K562 (cell line): ENCODE measurements at regions not wholly inside any gene's neighbourhood (a gene's known extent, or its start where the extent isn't known, plus 50 kb on each side); places are given as distances from the start of the nearest gene placed in this dataset.

Experiments
- BCOR ChIP-seq: fragments of 450-650 bp; IDR thresholded peaks from 2 replicates; pipeline ENCODE4 v1.6.1; 2016
- BDP1 ChIP-seq: IDR thresholded peaks from 3 replicates; pipeline ENCODE4 v1.6.1; 2011; ENCODE audit not compliant: insufficient read length, insufficient read depth
- BRF1 ChIP-seq: IDR thresholded peaks from 3 replicates; pipeline ENCODE4 v1.6.1; 2011; ENCODE audit warnings: borderline replicate concordance, mild to moderate bottlenecking; ENCODE audit not compliant: insufficient read length; ENCODE audit errors: extremely low read depth
- CCNT2 ChIP-seq: IDR thresholded peaks from 2 replicates; pipeline ENCODE4 v1.6.1; 2011; ENCODE audit warnings: borderline replicate concordance, low read depth, mild to moderate bottlenecking, moderate library complexity, mixed read lengths, low read length; ENCODE audit not compliant: insufficient read length; ENCODE audit errors: extremely low read depth
- CHD2 ChIP-seq: IDR thresholded peaks from 2 replicates; pipeline ENCODE4 v1.6.1; 2011; ENCODE audit warnings: low read depth, low read length
- CREBBP ChIP-seq: IDR thresholded peaks from one replicate; pipeline ENCODE4 v1.6.1; 2012; ENCODE audit warnings: low read depth, mild to moderate bottlenecking, control low read depth, inconsistent platforms, low read length
- CTCF ChIP-seq, 3 experiments: IDR thresholded peaks in 2 of 3; conservative IDR thresholded peaks in 1 of 3; 2 replicates each; pipeline ENCODE4 v1.5.1; 2011 to 2012; ENCODE audit warnings: low read length in 3 of 3, mild to moderate bottlenecking in 3 of 3, control low read depth in 2 of 3, improper control_type of control experiment in 1 of 3, inconsistent platforms in 1 of 3, low read depth in 1 of 3, mixed read lengths in 1 of 3, moderate library complexity in 1 of 3; ENCODE audit not compliant: insufficient read depth in 2 of 3
- EGR1 ChIP-seq: fragments of 450-650 bp; conservative IDR thresholded peaks from 2 replicates; pipeline ENCODE4 v1.6.1; 2017; ENCODE audit warnings: mild to moderate bottlenecking
- ETV1 ChIP-seq: fragments of 450-650 bp; conservative IDR thresholded peaks from 2 replicates; pipeline ENCODE4 v1.6.1; 2016; ENCODE audit warnings: missing genetic modification characterization, control low read depth, low read depth, missing compliant biosample characterization
- FOXK2 ChIP-seq, 2 experiments: fragments of 450-650 bp; IDR thresholded peaks in 1 of 2; conservative IDR thresholded peaks in 1 of 2; 2 replicates each; pipeline ENCODE4 v1.6.1; 2016; ENCODE audit warnings: low read depth in 2 of 2, mild to moderate bottlenecking in 1 of 2
- MYBL2 ChIP-seq, 2 experiments: fragments of 450-650 bp in 1 of 2; sonication (generic) in 1 of 2; formaldehyde crosslinking in 1 of 2; IDR thresholded peaks; 2 replicates each; pipeline versions ENCODE4 v1.6.1 to v1.8.1; 2017 to 2022; ENCODE audit warnings: borderline replicate concordance in 1 of 2, inconsistent platforms in 1 of 2, low read depth in 1 of 2, mild to moderate bottlenecking in 1 of 2, missing genetic modification reagents in 1 of 2, moderate library complexity in 1 of 2
- NFE2L1 ChIP-seq: fragments of 450-650 bp; IDR thresholded peaks from 2 replicates; pipeline ENCODE4 v1.6.1; 2016; ENCODE audit warnings: missing genetic modification characterization, low read depth, mild to moderate bottlenecking, missing compliant biosample characterization, moderate library complexity, borderline replicate concordance
- NR2C2 ChIP-seq, 2 experiments: fragments of 200-800 bp in 1 of 2; sonication (Bioruptor generic) in 1 of 2; sonication (generic) in 1 of 2; formaldehyde crosslinking in 1 of 2; IDR thresholded peaks; 2 replicates each; pipeline versions ENCODE4 v1.6.1 to v1.8.0; 2016 to 2022; ENCODE audit warnings: mild to moderate bottlenecking in 1 of 2, missing compliant biosample characterization in 1 of 2, missing genetic modification characterization in 1 of 2, missing genetic modification reagents in 1 of 2
- SAFB ChIP-seq: fragments of 200-400 bp; formaldehyde crosslinking; IDR thresholded peaks from 2 replicates; pipeline ENCODE4 v1.6.1; 2017; ENCODE audit warnings: low read depth, low read length, borderline replicate concordance
- ZNF431 ChIP-seq: sonication (generic); formaldehyde crosslinking; IDR thresholded peaks from 2 replicates; pipeline ENCODE4 v1.8.0; 2022; ENCODE audit warnings: mild to moderate bottlenecking, missing genetic modification reagents
- TF ChIP-seq, protein P1 (sequence below), 2 experiments: fragments of 450-650 bp; conservative IDR thresholded peaks; 2 replicates each; pipeline ENCODE4 v1.6.1; 2017; ENCODE audit warnings: mild to moderate bottlenecking in 2 of 2, moderate library complexity in 2 of 2
- TF ChIP-seq, protein P2 (sequence below): sonication (generic); formaldehyde crosslinking; IDR thresholded peaks from 2 replicates; pipeline ENCODE4 v1.5.0; 2020; ENCODE audit warnings: missing genetic modification reagents
- TF ChIP-seq, protein P3 (sequence below): fragments of 450-650 bp; formaldehyde crosslinking; IDR thresholded peaks from 2 replicates; pipeline ENCODE4 v1.4.0; 2022; ENCODE audit warnings: mild to moderate bottlenecking, moderate library complexity

GRCh38 chr17:37833237-37833859 lies 88.5 kb upstream of the HNF1B start (continued):
- TF ChIP-seq CTCF (IDR thresholded peaks at IDR 0.05 in 2 of 3, conservative IDR thresholded peaks at IDR 0.05 in 1 of 3; ENCODE audit: insufficient read depth in 2 of 3, low read depth in 1 of 3, low read length in 3 of 3): no peak
- TF ChIP-seq BCOR: no peak
- no peak for TF ChIP-seq BRF1
- no peak for TF ChIP-seq BDP1
- TF ChIP-seq NFE2L1 (tag): no peak
- TF ChIP-seq CCNT2: no peak
- no peak for TF ChIP-seq FOXK2 (conservative IDR thresholded peaks at IDR 0.05 in 1 of 2, IDR thresholded peaks at IDR 0.05 in 1 of 2; ENCODE audit: low read depth in 2 of 2)
- TF ChIP-seq CHD2: peak; percentile 41; the same call in 1 of the 2 replicates
- TF ChIP-seq MYBL2 (IDR thresholded peaks at IDR 0.05; ENCODE audit: low read depth): no peak
- TF ChIP-seq MYBL2 (CRISPR knock-in tag; IDR thresholded peaks at IDR 0.05; ENCODE audit: borderline replicate concordance): no peak
- TF ChIP-seq CREBBP: no peak
- TF ChIP-seq ETV1: 0 out of 2 replicates have a peak, but pooled peaks have one; percentile 46
- TF ChIP-seq, protein P1, sequence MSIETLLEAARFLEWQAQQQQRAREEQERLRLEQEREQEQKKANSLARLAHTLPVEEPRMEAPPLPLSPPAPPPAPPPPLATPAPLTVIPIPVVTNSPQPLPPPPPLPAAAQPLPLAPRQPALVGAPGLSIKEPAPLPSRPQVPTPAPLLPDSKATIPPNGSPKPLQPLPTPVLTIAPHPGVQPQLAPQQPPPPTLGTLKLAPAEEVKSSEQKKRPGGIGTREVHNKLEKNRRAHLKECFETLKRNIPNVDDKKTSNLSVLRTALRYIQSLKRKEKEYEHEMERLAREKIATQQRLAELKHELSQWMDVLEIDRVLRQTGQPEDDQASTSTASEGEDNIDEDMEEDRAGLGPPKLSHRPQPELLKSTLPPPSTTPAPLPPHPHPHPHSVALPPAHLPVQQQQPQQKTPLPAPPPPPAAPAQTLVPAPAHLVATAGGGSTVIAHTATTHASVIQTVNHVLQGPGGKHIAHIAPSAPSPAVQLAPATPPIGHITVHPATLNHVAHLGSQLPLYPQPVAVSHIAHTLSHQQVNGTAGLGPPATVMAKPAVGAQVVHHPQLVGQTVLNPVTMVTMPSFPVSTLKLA (conservative IDR thresholded peaks at IDR 0.05): 0 out of 4 replicates have a peak, but pooled peaks of 1 of the 2 experiments have one; percentile 18
- no peak for TF ChIP-seq ZNF431 (CRISPR knock-in tag)
- TF ChIP-seq, protein P2, sequence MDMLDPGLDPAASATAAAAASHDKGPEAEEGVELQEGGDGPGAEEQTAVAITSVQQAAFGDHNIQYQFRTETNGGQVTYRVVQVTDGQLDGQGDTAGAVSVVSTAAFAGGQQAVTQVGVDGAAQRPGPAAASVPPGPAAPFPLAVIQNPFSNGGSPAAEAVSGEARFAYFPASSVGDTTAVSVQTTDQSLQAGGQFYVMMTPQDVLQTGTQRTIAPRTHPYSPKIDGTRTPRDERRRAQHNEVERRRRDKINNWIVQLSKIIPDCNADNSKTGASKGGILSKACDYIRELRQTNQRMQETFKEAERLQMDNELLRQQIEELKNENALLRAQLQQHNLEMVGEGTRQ (CRISPR knock-in tag): no peak
- no peak for TF ChIP-seq EGR1
- TF ChIP-seq SAFB: no peak
- TF ChIP-seq NR2C2 (CRISPR knock-in tag; IDR thresholded peaks at IDR 0.05): no peak
- TF ChIP-seq NR2C2 (tag; IDR thresholded peaks at IDR 0.05): peak; percentile 36; the same call in 1 of the 2 replicates
- TF ChIP-seq, protein P3, sequence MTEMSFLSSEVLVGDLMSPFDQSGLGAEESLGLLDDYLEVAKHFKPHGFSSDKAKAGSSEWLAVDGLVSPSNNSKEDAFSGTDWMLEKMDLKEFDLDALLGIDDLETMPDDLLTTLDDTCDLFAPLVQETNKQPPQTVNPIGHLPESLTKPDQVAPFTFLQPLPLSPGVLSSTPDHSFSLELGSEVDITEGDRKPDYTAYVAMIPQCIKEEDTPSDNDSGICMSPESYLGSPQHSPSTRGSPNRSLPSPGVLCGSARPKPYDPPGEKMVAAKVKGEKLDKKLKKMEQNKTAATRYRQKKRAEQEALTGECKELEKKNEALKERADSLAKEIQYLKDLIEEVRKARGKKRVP (CRISPR knock-in tag): no peak
